ENCODE measurements at regions not wholly inside any gene's neighbourhood (a gene's known extent, or its start where the extent isn't known, plus 50 kb on each side); places are given as distances from the start of the nearest gene placed in this dataset.
A peak's percentile ranks its signal among the peaks of the same experiment; 100 is the strongest.

DNA sequence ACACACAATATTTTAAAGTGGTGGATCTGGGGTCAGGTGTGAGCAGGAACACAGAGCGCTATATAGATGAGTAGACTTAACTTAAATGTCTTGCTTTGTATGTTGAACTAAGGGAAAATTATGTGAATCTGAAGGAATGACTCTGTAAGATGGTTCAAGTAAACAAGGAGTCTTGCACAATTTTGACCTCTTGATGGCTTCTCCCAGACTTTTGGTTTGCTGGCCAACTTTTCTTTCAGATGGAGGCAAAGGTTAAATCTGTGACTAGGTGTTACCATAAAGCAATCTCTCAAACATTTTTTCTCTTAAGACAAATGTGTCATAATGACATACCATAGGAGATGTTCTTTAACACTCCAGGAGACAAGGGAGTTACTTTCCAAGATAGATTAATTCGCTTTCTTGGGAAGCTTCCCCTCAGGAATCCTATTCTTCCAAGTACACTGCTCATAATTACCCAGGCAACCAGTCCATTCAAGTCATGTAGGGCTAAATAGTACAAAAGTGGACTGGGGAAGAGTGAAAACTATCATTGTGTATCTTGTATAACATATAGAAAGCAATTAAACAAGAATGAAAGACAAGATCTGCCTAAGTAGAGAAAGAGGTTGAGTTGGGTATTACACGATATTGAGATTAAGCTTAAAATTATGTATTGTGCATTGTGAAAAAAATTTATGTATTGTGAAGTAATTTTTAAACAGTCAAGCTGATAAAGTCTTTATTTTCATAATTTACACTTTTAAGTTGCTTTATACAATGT lies 60.3 kb upstream of the SLC27A6 start:
- no peak for DNase-seq

DNA sequence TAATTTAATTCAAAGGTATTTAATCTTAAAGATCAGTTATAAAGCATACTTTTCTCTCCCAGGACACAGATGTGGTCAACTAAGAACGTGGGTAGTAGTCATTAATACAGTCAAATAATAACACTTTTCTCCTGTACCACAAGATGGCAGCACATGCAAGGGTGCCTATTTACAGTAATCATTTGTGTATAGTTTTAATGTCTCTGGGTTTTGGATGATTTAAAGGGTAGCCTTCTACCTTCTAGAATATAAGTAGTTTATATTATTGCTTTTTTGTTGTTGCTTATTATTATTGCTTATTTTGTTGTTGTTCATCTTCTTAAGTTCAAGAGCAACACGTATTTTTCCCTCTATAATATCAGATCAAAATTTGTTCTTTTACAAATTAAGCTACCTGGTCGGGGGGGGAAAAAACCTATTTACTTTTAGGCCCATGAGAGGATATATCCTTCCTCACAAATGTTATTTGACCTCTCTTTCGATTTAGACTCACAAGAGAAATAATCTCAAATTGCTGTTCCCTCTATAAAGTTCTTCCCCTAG lies 59.6 kb upstream of the SLC27A6 start:
- DNase-seq, result peak in 3 of 5 donors; percentile 5 to 25 (median 21)

DNA sequence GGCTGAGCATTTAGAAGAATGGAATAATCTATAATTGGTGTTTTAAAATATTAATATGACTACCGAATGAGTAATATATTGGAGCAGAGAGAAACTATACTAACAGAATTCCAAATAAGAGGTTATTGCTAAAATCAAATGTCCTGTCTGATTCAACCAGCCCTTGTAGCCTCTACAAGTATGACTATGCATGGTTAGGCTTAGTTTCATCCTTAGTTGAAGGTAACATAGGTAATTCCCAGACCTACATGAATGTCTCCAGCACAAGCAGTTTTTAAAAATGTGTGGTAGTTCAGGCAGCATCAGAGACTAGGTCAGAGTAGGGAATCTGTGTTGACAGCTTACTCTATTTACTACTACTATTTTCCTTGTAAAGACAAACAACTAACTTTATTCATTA lies 51.7 kb upstream of the SLC27A6 start:
- no peak for DNase-seq

Data from T-helper 1 cell (primary cell).